Small intestine (tissue), 7 donors: ENCODE measurements at regions not wholly inside any gene's neighbourhood (a gene's known extent, or its start where the extent isn't known, plus 50 kb on each side); places are given as distances from the start of the nearest gene placed in this dataset.

ENCODE experiments used
- DNase-seq, 2 donors: peaks; one replicate each; pipeline versions ENCODE4 v3.0.0 to v3.0.0-alpha.2; 2013
- FAIRE-seq: peaks from 2 replicates; lab custom pipeline; 2012; peaks lifted over from hg19 to GRCh38; lab: Jason Lieb, UNC
- H3K27ac ChIP-seq, 3 donors: one replicate each; pipeline ENCODE4 v1.5.1; 2013; ENCODE audit warnings: low read length in 2 of 3, mild to moderate bottlenecking in 2 of 3, control low read depth in 1 of 3, inconsistent platforms in 1 of 3, low read depth in 1 of 3, moderate library complexity in 1 of 3
- H3K27me3 ChIP-seq, 3 donors: one replicate each; pipeline ENCODE4 v1.6.1; 2013; ENCODE audit warnings: low read length in 3 of 3, inconsistent platforms in 1 of 3; ENCODE audit not compliant: control insufficient read depth in 3 of 3, insufficient read depth in 3 of 3
- H3K36me3 ChIP-seq, 3 donors: one replicate each; pipeline ENCODE4 v1.6.1; 2013; ENCODE audit warnings: low read length in 3 of 3, inconsistent platforms in 1 of 3, low read depth in 1 of 3, mild to moderate bottlenecking in 1 of 3, moderate library complexity in 1 of 3; ENCODE audit not compliant: control insufficient read depth in 3 of 3, insufficient read depth in 2 of 3
- H3K4me1 ChIP-seq, 3 donors: one replicate each; pipeline ENCODE4 v1.6.1; 2013; ENCODE audit warnings: low read length in 2 of 3, inconsistent platforms in 1 of 3, low read depth in 1 of 3, mild to moderate bottlenecking in 1 of 3, moderate library complexity in 1 of 3; ENCODE audit not compliant: control insufficient read depth in 3 of 3, insufficient read depth in 2 of 3
- H3K4me3 ChIP-seq, 3 donors: one replicate each; pipeline ENCODE4 v1.5.1; 2013; ENCODE audit warnings: low read length in 3 of 3, control low read depth in 1 of 3, inconsistent platforms in 1 of 3, low read depth in 1 of 3, mild to moderate bottlenecking in 1 of 3, moderate library complexity in 1 of 3
- H3K9me3 ChIP-seq, 2 donors: one replicate each; pipeline ENCODE4 v1.6.1; 2013; ENCODE audit warnings: low read depth in 1 of 2, low read length in 1 of 2; ENCODE audit not compliant: control insufficient read depth in 2 of 2, insufficient read depth in 1 of 2
- WGBS, 3 donors: extraction: QIAGEN DNeasy Blood & Tissue Kit; methylation state at CpG; one replicate each; pipeline ENCODE4 v1.1.7; 2013; 5-methylcytosine and 5-hydroxymethylcytosine counted together
- donor health status: healthy with polysubstance abuse.
- donor health status: control.
- donor health status: control.
- donor health status: Bipolar disorder and iron deficiency.
- donor health status: healthy.

- DNase-seq (no peak), FAIRE-seq (no peak)
- H3K4me1 ChIP-seq = no peaks in the 10 kb centered on the region
- H3K9me3 ChIP-seq = no peaks in the 10 kb centered on the region
- no peak overlapping the region for H3K4me3 ChIP-seq
- WGBS, 3 donors = 88 to 94% (median 92%) methylated on average over 17 of the region's 17 CpGs
- H3K27me3 ChIP-seq = no peaks in the 10 kb centered on the region
- peaks cover 22 to 83% (median 37%) of the 10 kb centered on the region in 3 donors for H3K36me3 ChIP-seq
- H3K27ac ChIP-seq = no peak overlapping the region
These were observed 346.5 kb downstream of the SEC14L1 start for GRCh38 chr17:77487211-77487629.

- DNase-seq = no peak
- Histone ChIP-seq H3K4me1 (no peaks in the 10 kb centered on the region), H3K27me3 (no peaks in the 10 kb centered on the region), H3K4me3 (no peak overlapping the region), H3K9me3 (no peaks in the 10 kb centered on the region), H3K36me3 (peaks cover 24 to 83% (median 36%) of the 10 kb centered on the region in 3 donors), H3K27ac (no peak overlapping the region)
- no peak for FAIRE-seq
- WGBS, 3 donors = 87 to 94% (median 91%) methylated on average over 27 to 28 of the region's 28 CpGs
These were observed 347.1 kb downstream of the SEC14L1 start for GRCh38 chr17:77487677-77488530.

- 91 to 93% (median 92%) methylated on average over 25 of the region's 25 CpGs for WGBS, 3 donors
- no peaks in the 10 kb centered on the region for H3K9me3 ChIP-seq
- H3K4me1 ChIP-seq = no peaks in the 10 kb centered on the region
- FAIRE-seq = no peak
- H3K27ac ChIP-seq = no peak overlapping the region
- DNase-seq = no peak
- peaks cover 22 to 82% (median 36%) of the 10 kb centered on the region in 3 donors for H3K36me3 ChIP-seq
- H3K4me3 ChIP-seq = no peak overlapping the region
- H3K27me3 ChIP-seq = no peaks in the 10 kb centered on the region
These were observed 347.9 kb downstream of the SEC14L1 start for GRCh38 chr17:77488531-77489238.

- 86 to 92% (median 86%) methylated on average over 17 to 19 of the region's 19 CpGs for WGBS, 3 donors
- H3K9me3 ChIP-seq = no peaks in the 10 kb centered on the region
- peaks cover 24 to 85% (median 35%) of the 10 kb centered on the region in 3 donors for H3K36me3 ChIP-seq
- no peaks in the 10 kb centered on the region for H3K4me1 ChIP-seq
- DNase-seq (no peak), FAIRE-seq (no peak)
- H3K4me3 ChIP-seq = no peak overlapping the region
- H3K27me3 ChIP-seq = no peaks in the 10 kb centered on the region
- H3K27ac ChIP-seq = no peak overlapping the region
These were observed 348.6 kb downstream of the SEC14L1 start for GRCh38 chr17:77489239-77489892.

- H3K9me3 ChIP-seq = no peaks in the 10 kb centered on the region
- no peak overlapping the region for H3K4me3 ChIP-seq
- 59 to 83% (median 82%) methylated on average over 11 of the region's 11 CpGs for WGBS, 3 donors
- H3K4me1 ChIP-seq = peaks cover 0 to 3% (median 0%) of the 10 kb centered on the region in 3 donors
- H3K27ac ChIP-seq = no peak overlapping the region
- no peaks in the 10 kb centered on the region for H3K27me3 ChIP-seq
- DNase-seq = no peak
- H3K36me3 ChIP-seq = peaks cover 24 to 90% (median 35%) of the 10 kb centered on the region in 3 donors
- no peak for FAIRE-seq
These were observed 349.1 kb downstream of the SEC14L1 start for GRCh38 chr17:77489893-77490255.

GRCh38 chr17:77490361-77491183, 349.8 kb downstream of the SEC14L1 start:
- FAIRE-seq = no peak
- Histone ChIP-seq H3K27me3 (no peaks in the 10 kb centered on the region), H3K27ac (no peak overlapping the region), H3K4me3 (no peak overlapping the region), H3K4me1 (peaks cover 0 to 3% (median 0%) of the 10 kb centered on the region in 3 donors), H3K36me3 (peaks cover 26 to 95% (median 35%) of the 10 kb centered on the region in 3 donors), H3K9me3 (no peaks in the 10 kb centered on the region)
- 87 to 95% (median 92%) methylated on average over 23 to 27 of the region's 27 CpGs for WGBS, 3 donors
- no peak for DNase-seq

GRCh38 chr17:77491921-77492445, 351.2 kb downstream of the SEC14L1 start:
- Histone ChIP-seq H3K27me3 (no peaks in the 10 kb centered on the region), H3K27ac (no peak overlapping the region), H3K36me3 (peaks cover 26 to 97% (median 35%) of the 10 kb centered on the region in 3 donors), H3K4me3 (no peak overlapping the region), H3K4me1 (peaks cover 0 to 3% (median 0%) of the 10 kb centered on the region in 3 donors), H3K9me3 (no peaks in the 10 kb centered on the region)
- DNase-seq = no peak
- WGBS, 3 donors = 72 to 78% (median 73%) methylated on average over 16 of the region's 16 CpGs
- FAIRE-seq = no peak
